NT2/D1 (cell line): ENCODE measurements at regions not wholly inside any gene's neighbourhood (a gene's known extent, or its start where the extent isn't known, plus 50 kb on each side); places are given as distances from the start of the nearest gene placed in this dataset.

Experiments used
- DNase-seq: peaks from one replicate; pipeline ENCODE4 v3.0.0-alpha.2; 2011; ENCODE audit warnings: low read depth, low spot score
- H3K27me3 ChIP-seq: 2 replicates; pipeline ENCODE4 v1.6.0; 2011; ENCODE audit warnings: mild to moderate bottlenecking; ENCODE audit not compliant: insufficient read length, insufficient read depth
- H3K36me3 ChIP-seq: 2 replicates; pipeline ENCODE4 v1.6.1; 2011; ENCODE audit warnings: mild to moderate bottlenecking, low read length, mixed read lengths; ENCODE audit not compliant: insufficient read depth, insufficient read length
- H3K4me1 ChIP-seq: 2 replicates; pipeline ENCODE4 v1.5.1; 2011; ENCODE audit not compliant: insufficient read depth, insufficient read length
- H3K4me3 ChIP-seq: 2 replicates; pipeline ENCODE4 v1.5.1; 2011; ENCODE audit warnings: low read depth; ENCODE audit not compliant: insufficient read length
- H3K9ac ChIP-seq: 2 replicates; pipeline ENCODE4 v1.6.0; 2011; ENCODE audit warnings: low read depth; ENCODE audit not compliant: insufficient read length
- H3K9me3 ChIP-seq: 2 replicates; pipeline ENCODE4 v1.5.1; 2011; ENCODE audit warnings: mild to moderate bottlenecking, low read length; ENCODE audit not compliant: insufficient read depth
- SUZ12 ChIP-seq: IDR thresholded peaks from 2 replicates; pipeline ENCODE4 v1.6.1; 2011; ENCODE audit not compliant: insufficient read length, insufficient read depth; ENCODE audit errors: extremely low read depth
- YY1 ChIP-seq: IDR thresholded peaks from 2 replicates; pipeline ENCODE4 v1.6.1; 2011; ENCODE audit not compliant: insufficient read length, insufficient read depth
- ZNF274 ChIP-seq: IDR thresholded peaks from 2 replicates; pipeline ENCODE4 v1.6.1; 2011; ENCODE audit warnings: mild to moderate bottlenecking, low read depth, low read length

- TF ChIP-seq SUZ12 (no peak), YY1 (no peak), ZNF274 (no peak)
- H3K4me1 ChIP-seq = no peaks in the 10 kb centered on the region
- no peaks in the 10 kb centered on the region for H3K9me3 ChIP-seq
- H3K27me3 ChIP-seq = no peaks in the 10 kb centered on the region
- no peaks in the 10 kb centered on the region for H3K36me3 ChIP-seq
- no peak overlapping the region for H3K4me3 ChIP-seq
- DNase-seq = no peak
- H3K9ac ChIP-seq = no peak overlapping the region
Observed at GRCh38 chr2:78318275-78318674, 707.2 kb upstream of the REG3G start.

DNA sequence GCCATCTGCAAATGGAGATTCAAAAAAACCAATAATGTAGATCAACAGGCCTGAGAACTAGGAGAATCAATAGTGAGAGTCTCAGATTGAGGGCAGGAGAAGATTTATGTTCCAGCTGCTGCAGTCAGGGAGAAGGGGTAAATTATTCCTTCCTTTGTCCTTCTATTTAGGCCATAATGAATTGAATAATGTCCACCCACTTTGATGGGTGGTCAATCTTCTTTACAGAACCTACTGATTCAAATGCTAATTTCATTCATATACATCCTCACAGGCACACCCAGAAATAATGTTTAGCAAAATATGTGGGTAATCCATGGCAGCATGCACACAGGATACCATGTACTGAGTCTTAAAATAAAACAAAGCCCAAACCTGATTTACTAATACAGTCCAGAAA lies 695.3 kb upstream of the REG3G start:
- Histone ChIP-seq H3K27me3 (no peaks in the 10 kb centered on the region), H3K36me3 (no peaks in the 10 kb centered on the region), H3K9me3 (no peaks in the 10 kb centered on the region), H3K4me3 (no peak overlapping the region), H3K9ac (no peak overlapping the region), H3K4me1 (no peaks in the 10 kb centered on the region)
- TF ChIP-seq ZNF274 (no peak), SUZ12 (no peak), YY1 (no peak)
- DNase-seq = no peak

DNA sequence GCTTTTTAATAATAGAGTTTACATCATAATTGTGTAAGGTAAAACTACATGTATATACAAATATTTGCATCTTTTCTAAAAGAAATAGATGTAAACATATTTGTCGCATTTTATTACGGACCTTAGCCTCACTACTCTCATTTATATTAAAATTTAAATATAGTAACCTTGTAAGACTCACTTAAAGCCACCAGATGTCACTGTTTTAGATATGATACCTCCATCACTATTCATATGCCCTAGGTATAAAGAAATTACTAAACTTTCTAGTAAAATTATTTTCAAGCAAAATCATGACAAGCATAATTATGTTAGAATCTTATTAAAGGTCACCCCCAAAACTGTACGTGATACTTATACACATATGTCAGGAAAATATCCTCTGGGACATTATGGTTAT lies 674.3 kb upstream of the REG3G start:
- H3K4me3 ChIP-seq = no peak overlapping the region
- no peaks in the 10 kb centered on the region for H3K9me3 ChIP-seq
- no peak overlapping the region for H3K9ac ChIP-seq
- H3K4me1 ChIP-seq = no peaks in the 10 kb centered on the region
- H3K36me3 ChIP-seq = no peaks in the 10 kb centered on the region
- TF ChIP-seq ZNF274 (no peak), YY1 (no peak), SUZ12 (no peak)
- no peaks in the 10 kb centered on the region for H3K27me3 ChIP-seq
- DNase-seq = no peak

GRCh38 chr2:78353168-78353567 lies 672.3 kb upstream of the REG3G start:
- TF ChIP-seq SUZ12 (no peak), ZNF274 (no peak), YY1 (no peak)
- no peak for DNase-seq
- no peaks in the 10 kb centered on the region for H3K36me3 ChIP-seq

DNA sequence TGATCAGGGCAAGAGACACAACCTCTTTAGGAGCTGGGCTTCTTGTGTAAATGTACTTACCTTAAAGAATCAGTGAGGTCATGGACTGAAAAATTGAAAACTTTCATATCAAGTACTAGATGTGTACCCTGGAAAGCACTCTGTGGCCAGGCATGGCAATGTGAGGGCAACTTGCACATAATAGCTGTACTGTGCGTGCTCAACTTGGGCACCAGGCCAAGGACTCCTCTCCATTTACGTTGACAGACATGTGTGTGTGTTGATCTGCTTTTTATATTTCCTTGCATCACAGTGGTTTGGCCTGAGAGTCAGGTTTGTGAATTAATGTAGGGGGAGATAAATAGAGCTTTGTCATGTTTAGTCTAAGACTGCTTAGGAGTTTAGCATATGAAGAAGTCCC lies 669.5 kb upstream of the REG3G start:
- Histone ChIP-seq H3K9me3 (no peaks in the 10 kb centered on the region), H3K4me1 (no peaks in the 10 kb centered on the region), H3K4me3 (no peak overlapping the region), H3K27me3 (no peaks in the 10 kb centered on the region), H3K9ac (no peak overlapping the region), H3K36me3 (no peaks in the 10 kb centered on the region)
- no peak for DNase-seq
- TF ChIP-seq ZNF274 (no peak), YY1 (no peak), SUZ12 (no peak)

More at GRCh38 chr2:78353168-78353567, 672.3 kb upstream of the REG3G start:
- H3K4me1 ChIP-seq = no peaks in the 10 kb centered on the region
- H3K4me3 ChIP-seq = no peak overlapping the region
- H3K9me3 ChIP-seq = no peaks in the 10 kb centered on the region
- H3K9ac ChIP-seq = no peak overlapping the region
- H3K27me3 ChIP-seq = no peaks in the 10 kb centered on the region

DNA sequence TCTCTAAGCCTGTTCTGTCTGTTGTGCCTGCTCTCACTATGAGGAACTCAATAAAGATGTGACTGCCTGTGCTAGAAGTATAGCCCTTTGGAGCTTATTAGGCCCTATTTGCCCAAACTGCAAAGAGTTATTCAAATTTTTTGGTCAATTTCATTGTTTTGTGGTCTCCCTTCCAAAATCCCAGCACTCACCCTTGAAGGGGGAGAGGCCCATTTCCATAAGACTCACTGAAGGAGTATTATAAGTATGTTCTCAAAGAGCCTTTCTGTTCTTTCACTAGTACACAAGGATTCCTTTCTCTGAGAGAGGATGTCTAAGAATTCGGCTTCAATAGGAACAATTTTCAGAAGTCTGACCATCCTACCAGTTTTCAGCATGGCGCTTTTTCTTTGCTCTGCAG lies 641.9 kb upstream of the REG3G start:
- H3K4me3 ChIP-seq = no peak overlapping the region
- no peaks in the 10 kb centered on the region for H3K27me3 ChIP-seq
- no peaks in the 10 kb centered on the region for H3K36me3 ChIP-seq
- no peaks in the 10 kb centered on the region for H3K4me1 ChIP-seq
- no peaks in the 10 kb centered on the region for H3K9me3 ChIP-seq
- H3K9ac ChIP-seq = no peak overlapping the region
- TF ChIP-seq SUZ12 (no peak), ZNF274 (no peak), YY1 (no peak)
- no peak for DNase-seq

DNA sequence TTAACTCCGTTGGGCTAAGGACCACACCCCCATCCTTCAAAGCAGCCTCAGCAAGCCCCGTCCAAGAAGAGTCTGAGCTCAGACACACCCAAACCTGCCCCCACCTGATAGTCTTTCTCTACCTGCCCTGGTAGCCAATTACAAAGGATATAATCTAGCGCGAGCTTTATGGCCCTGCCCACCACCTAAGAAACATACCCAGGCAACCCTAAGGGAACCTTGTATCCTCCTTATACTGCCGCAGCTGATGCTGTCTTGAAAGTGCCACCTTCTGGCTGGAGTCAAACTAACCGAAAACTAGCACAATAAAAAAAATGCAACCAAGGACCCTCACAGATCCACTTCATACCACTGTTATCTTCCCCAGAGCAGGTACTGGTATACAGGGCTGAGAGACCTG lies 628.3 kb upstream of the REG3G start:
- Histone ChIP-seq H3K4me1 (no peaks in the 10 kb centered on the region), H3K9me3 (no peaks in the 10 kb centered on the region), H3K36me3 (no peaks in the 10 kb centered on the region), H3K27me3 (no peaks in the 10 kb centered on the region), H3K4me3 (no peak overlapping the region), H3K9ac (no peak overlapping the region)
- no peak for TF ChIP-seq ZNF274
- TF ChIP-seq SUZ12 = no peak
- TF ChIP-seq YY1 = no peak
- DNase-seq = no peak
